ENCODE measurements at regions not wholly inside any gene's neighbourhood (a gene's known extent, or its start where the extent isn't known, plus 50 kb on each side); places are given as distances from the start of the nearest gene placed in this dataset.

GRCh38 chr1:95622609-95623008 lies 388.6 kb downstream of the RWDD3 start:
- TF ChIP-seq, protein P1, sequence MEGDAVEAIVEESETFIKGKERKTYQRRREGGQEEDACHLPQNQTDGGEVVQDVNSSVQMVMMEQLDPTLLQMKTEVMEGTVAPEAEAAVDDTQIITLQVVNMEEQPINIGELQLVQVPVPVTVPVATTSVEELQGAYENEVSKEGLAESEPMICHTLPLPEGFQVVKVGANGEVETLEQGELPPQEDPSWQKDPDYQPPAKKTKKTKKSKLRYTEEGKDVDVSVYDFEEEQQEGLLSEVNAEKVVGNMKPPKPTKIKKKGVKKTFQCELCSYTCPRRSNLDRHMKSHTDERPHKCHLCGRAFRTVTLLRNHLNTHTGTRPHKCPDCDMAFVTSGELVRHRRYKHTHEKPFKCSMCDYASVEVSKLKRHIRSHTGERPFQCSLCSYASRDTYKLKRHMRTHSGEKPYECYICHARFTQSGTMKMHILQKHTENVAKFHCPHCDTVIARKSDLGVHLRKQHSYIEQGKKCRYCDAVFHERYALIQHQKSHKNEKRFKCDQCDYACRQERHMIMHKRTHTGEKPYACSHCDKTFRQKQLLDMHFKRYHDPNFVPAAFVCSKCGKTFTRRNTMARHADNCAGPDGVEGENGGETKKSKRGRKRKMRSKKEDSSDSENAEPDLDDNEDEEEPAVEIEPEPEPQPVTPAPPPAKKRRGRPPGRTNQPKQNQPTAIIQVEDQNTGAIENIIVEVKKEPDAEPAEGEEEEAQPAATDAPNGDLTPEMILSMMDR (IDR thresholded peaks at IDR 0.05; ENCODE audit: low read depth, low read length, missing input control), result no peak
- TF ChIP-seq RAD21 (IDR thresholded peaks at IDR 0.05), result no peak
- TF ChIP-seq, protein P2, sequence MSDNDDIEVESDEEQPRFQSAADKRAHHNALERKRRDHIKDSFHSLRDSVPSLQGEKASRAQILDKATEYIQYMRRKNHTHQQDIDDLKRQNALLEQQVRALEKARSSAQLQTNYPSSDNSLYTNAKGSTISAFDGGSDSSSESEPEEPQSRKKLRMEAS (IDR thresholded peaks at IDR 0.05), result no peak
- TF ChIP-seq TAF1 (conservative IDR thresholded peaks at IDR 0.05), result no peak
- TF ChIP-seq GABPA (IDR thresholded peaks at IDR 0.05 in 1 of 2, conservative IDR thresholded peaks at IDR 0.05 in 1 of 2), result no peak
- no peak for TF ChIP-seq REST (IDR thresholded peaks at IDR 0.05)
- TF ChIP-seq, protein P3, sequence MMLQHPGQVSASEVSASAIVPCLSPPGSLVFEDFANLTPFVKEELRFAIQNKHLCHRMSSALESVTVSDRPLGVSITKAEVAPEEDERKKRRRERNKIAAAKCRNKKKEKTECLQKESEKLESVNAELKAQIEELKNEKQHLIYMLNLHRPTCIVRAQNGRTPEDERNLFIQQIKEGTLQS (IDR thresholded peaks at IDR 0.05), result no peak
- no peak for TF ChIP-seq JUND (IDR thresholded peaks at IDR 0.05)
- no peak for TF ChIP-seq YY1 (IDR thresholded peaks at IDR 0.05)
- TF ChIP-seq NR2F2 (IDR thresholded peaks at IDR 0.05), result no peak
- TF ChIP-seq SP1 (IDR thresholded peaks at IDR 0.05), result no peak
- TF ChIP-seq RXRA (IDR thresholded peaks at IDR 0.05), result no peak
- no peak for TF ChIP-seq EGR1 (IDR thresholded peaks at IDR 0.05; ENCODE audit: low read depth in 2 of 2)

Measured in liver (tissue), 3 donors.